PC-9 (cell line): ENCODE measurements at regions not wholly inside any gene's neighbourhood (a gene's known extent, or its start where the extent isn't known, plus 50 kb on each side); places are given as distances from the start of the nearest gene placed in this dataset.

Source experiments
- CTCF ChIP-seq: fragments of 200-600 bp; sonication (generic); conservative IDR thresholded peaks from 2 replicates; pipeline ENCODE4 v1.6.1; 2017; ENCODE audit warnings: mixed run types, antibody characterized with exemption, mild to moderate bottlenecking, moderate library complexity
- EZH2 ChIP-seq: fragments of 200-600 bp; sonication (generic); IDR thresholded peaks from 2 replicates; pipeline ENCODE4 v1.8.0; 2017; ENCODE audit warnings: antibody characterized with exemption, low read depth

DNA sequence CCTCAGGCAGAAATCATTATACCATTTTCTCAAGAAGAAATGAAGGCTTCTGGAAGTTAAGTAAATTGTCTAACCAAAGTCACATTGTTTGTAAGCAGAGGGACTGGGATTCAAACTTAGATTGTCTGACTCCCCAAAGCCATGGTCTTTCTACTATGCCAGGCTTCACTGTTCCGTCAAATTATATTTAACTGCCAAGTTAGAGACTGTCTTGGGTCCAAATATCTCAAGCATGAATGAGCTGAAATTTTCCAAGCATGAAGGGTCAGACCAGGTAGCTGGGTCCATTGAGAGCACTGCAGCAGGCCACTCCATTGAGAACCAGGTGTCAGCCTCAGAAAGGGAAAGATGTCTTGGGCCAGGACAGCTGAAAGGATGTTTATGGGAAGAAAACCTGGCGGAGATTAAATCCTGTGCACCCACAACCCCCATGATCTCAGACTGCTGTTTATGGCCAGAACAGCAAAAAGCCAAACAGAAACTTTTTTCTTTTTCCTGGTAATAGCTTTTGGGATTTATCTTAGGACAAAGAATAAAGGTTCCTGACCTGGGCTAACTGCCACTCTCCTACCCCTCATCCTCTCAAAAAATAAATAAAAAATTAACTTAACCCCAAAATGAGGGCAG lies 612.3 kb downstream of the INSC start:
- TF ChIP-seq CTCF (no peak), EZH2 (no peak)
